Ovary (tissue), 7 donors: ENCODE measurements at regions not wholly inside any gene's neighbourhood (a gene's known extent, or its start where the extent isn't known, plus 50 kb on each side); places are given as distances from the start of the nearest gene placed in this dataset.

Experiments
- DNase-seq, 5 donors: peaks; one replicate each; pipeline ENCODE4 v3.0.0-alpha.2; 2019 to 2020
- H3K27ac ChIP-seq, 2 donors: fragments of 200-600 bp; one replicate each; pipeline versions ENCODE4 v1.5.1 to v1.8.0; 2019 to 2022
- H3K27me3 ChIP-seq: fragments of 200-600 bp; one replicate; pipeline ENCODE4 v1.8.0; 2022
- H3K36me3 ChIP-seq: fragments of 200-600 bp; sonication (generic); one replicate; pipeline ENCODE4 v1.5.1; 2019
- H3K4me1 ChIP-seq: one replicate; pipeline ENCODE4 v1.8.1; 2013; ENCODE audit warnings: mild to moderate bottlenecking, moderate library complexity; ENCODE audit not compliant: insufficient read depth
- H3K4me3 ChIP-seq: fragments of 200-600 bp; sonication (generic); one replicate; pipeline ENCODE4 v1.5.1; 2017
- H3K9me3 ChIP-seq, 2 donors: fragments of 200-600 bp in 1 of 2; sonication (generic) in 1 of 2; one replicate each; pipeline versions ENCODE4 v1.5.1 to v1.8.1; 2013 to 2019; ENCODE audit warnings: mild to moderate bottlenecking in 1 of 2, moderate library complexity in 1 of 2
- EP300 ChIP-seq: sonication (generic); formaldehyde crosslinking; IDR thresholded peaks from one replicate; pipeline ENCODE4 v1.6.1; 2017; ENCODE audit warnings: antibody characterized with exemption
- POLR2A ChIP-seq: fragments of 450-650 bp; IDR thresholded peaks from one replicate; pipeline ENCODE4 v1.6.1; 2017; ENCODE audit warnings: antibody characterized with exemption, mild to moderate bottlenecking, moderate library complexity
- WGBS, 3 donors: extraction: QIAGEN DNeasy Blood & Tissue Kit in 1 of 3; methylation state at CpG; one replicate each; pipeline versions ENCODE4 v1.1.5 to v1.1.7; 2013 to 2017; 5-methylcytosine and 5-hydroxymethylcytosine counted together
- intact Hi-C, 4 donors: fragments of 100-400 bp; cut with DNase I; formaldehyde crosslinking; loops; one replicate each; pipeline versions ENCODE4 v1.11.0 to v1.15.1; 2022 to 2023
- TF ChIP-seq, protein P1 (sequence below), 3 donors: fragments of 450-650 bp in 2 of 3; fragments of 200-600 bp in 1 of 3; IDR thresholded peaks; one replicate each; pipeline versions ENCODE4 v1.5.1 to v1.8.0; 2016 to 2022; ENCODE audit warnings: antibody characterized with exemption in 3 of 3, mild to moderate bottlenecking in 1 of 3
- donor health status: DM: no; HTN: no; CAD: no; lungs with moderate emphysema.
- donor health status: DM: no; HTN: no; CAD: no.
- donor health status: Bipolar disorder and iron deficiency.
- donor health status: DM: no; HTN: no; CAD: no.
- donor health status: DM: yes; HTN: yes; CAD: no.

DNA sequence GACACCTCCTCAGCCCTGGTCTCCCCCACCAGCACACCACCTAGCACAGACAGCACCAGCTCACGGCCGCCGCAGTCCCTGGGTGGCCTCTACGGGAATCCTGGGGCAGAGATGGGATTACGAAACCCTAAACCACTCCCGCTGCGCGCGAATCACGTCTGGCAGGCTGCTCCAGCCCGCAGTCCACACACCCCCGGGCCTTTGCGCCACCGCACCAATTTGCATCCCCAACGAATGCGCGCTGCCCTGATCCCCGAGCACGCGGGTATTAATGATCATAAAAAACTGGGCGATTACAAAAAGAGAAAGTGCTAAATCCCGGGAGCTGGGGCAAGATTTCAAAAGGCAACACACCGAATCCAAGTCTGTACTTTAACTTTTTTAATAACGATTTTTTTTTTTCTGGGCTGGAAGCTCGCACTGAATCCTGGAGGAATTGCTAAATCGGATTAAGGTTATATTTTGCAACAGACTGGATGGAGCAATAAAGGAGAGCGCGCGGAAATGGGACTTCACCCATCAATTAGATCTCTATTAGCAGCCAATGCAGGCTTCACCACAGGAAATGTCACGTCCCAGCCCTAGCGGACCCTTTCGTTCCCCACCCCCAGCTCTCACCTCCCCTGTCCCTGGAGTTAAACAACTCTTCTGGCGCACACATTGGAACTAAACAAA lies 69.8 kb upstream of the TMEM33 start:
- Histone ChIP-seq H3K4me3 (no peak overlapping the region), H3K27ac (no peak overlapping the region), H3K9me3 (peaks cover 0 to 12% of the 10 kb centered on the region in 2 donors), H3K27me3 (no peaks in the 10 kb centered on the region), H3K36me3 (no peaks in the 10 kb centered on the region), H3K4me1 (no peaks in the 10 kb centered on the region)
- DNase-seq = no peak
- whole genome bisulfite sequencing, 3 donors = 4 to 5% (median 5%) methylated on average over 33 of the region's 33 CpGs
- intact Hi-C loops = no loop called here
- TF ChIP-seq, protein P1, sequence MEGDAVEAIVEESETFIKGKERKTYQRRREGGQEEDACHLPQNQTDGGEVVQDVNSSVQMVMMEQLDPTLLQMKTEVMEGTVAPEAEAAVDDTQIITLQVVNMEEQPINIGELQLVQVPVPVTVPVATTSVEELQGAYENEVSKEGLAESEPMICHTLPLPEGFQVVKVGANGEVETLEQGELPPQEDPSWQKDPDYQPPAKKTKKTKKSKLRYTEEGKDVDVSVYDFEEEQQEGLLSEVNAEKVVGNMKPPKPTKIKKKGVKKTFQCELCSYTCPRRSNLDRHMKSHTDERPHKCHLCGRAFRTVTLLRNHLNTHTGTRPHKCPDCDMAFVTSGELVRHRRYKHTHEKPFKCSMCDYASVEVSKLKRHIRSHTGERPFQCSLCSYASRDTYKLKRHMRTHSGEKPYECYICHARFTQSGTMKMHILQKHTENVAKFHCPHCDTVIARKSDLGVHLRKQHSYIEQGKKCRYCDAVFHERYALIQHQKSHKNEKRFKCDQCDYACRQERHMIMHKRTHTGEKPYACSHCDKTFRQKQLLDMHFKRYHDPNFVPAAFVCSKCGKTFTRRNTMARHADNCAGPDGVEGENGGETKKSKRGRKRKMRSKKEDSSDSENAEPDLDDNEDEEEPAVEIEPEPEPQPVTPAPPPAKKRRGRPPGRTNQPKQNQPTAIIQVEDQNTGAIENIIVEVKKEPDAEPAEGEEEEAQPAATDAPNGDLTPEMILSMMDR (IDR thresholded peaks at IDR 0.05) = no peak
- no peak for TF ChIP-seq EP300
- TF ChIP-seq POLR2A = no peak

DNA sequence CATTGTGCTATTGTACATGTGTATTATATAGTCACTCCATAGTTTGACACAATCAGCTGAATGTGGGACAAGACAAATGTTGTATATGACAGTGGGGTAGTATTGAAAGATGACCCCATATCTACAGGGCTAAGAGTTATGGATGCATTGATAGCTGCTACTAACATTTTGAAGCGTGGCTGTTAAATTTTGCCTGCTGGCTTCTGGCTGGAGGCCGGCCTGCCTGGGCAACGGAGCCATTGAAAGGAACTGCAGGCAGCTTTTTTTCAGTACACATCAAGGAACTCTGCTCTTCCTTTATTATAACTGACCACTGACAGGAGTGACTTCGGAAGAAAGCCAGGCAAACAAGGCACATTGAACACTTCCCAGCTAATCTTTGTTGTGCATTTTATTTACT lies 76.1 kb upstream of the TMEM33 start:
- no peak for DNase-seq
- H3K4me3 ChIP-seq = no peak overlapping the region
- intact Hi-C loops = no loop called here
- no peaks in the 10 kb centered on the region for H3K4me1 ChIP-seq
- no peaks in the 10 kb centered on the region for H3K27me3 ChIP-seq
- TF ChIP-seq EP300 (no peak), POLR2A (no peak)
- TF ChIP-seq, protein P1 (IDR thresholded peaks at IDR 0.05) = no peak
- H3K9me3 ChIP-seq = peaks cover 0 to 1% of the 10 kb centered on the region in 2 donors
- H3K36me3 ChIP-seq = no peaks in the 10 kb centered on the region
- H3K27ac ChIP-seq = no peak overlapping the region
- WGBS, 3 donors = 38 to 50% (median 49%) methylated on average over 4 of the region's 4 CpGs

DNA sequence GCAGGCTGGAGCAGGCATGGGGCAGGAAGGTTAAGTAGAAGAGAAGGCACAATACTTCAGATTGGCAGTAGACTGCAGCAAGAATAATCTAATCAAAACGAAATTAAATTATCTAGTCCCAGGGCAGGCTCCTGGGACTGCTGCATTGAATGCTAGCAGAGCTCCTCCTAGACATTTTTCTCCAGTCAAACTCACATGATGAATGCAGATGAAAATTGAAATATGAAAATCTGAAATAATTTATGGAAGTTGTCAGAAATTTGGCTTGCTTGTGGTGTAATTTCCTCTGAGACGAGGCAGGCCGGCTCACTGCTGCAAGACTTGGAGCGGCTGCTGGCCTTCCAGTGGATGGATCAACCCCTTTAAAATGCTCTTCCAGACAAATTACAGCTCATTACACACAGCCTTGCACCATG lies 78.0 kb upstream of the TMEM33 start:
- TF ChIP-seq, protein P1 (IDR thresholded peaks at IDR 0.05) = no peak
- TF ChIP-seq POLR2A (no peak), EP300 (no peak)
- no peak overlapping the region for H3K27ac ChIP-seq
- intact Hi-C loops = no loop called here
- 48 to 55% (median 51%) methylated on average over 4 of the region's 4 CpGs for WGBS, 3 donors
- no peak for DNase-seq
- no peak overlapping the region for H3K4me3 ChIP-seq
- H3K4me1 ChIP-seq = no peaks in the 10 kb centered on the region
- H3K9me3 ChIP-seq = no peaks in the 10 kb centered on the region
- H3K27me3 ChIP-seq = no peaks in the 10 kb centered on the region
- H3K36me3 ChIP-seq = no peaks in the 10 kb centered on the region

DNA sequence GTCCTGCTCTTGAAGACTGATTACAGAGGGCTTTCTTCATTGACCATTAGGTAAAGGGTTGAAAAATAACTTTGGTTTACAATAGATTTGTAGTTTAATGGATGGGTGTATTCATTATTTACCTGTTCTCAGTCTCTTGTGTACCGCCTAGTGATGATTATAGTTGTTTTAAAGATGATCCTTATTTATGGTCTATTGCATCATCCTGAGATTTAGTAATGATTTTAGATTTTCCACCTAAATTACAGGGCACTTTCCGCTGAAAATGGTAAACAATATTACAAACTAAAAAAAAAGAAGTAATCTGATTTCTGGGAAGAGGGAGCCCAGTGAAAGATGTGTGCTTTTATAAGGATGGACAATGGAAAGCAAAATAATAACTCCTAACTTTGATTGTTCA lies 78.4 kb upstream of the TMEM33 start:
- intact Hi-C loops = no loop called here
- Histone ChIP-seq H3K4me1 (no peaks in the 10 kb centered on the region), H3K27ac (no peak overlapping the region), H3K4me3 (no peak overlapping the region), H3K36me3 (no peaks in the 10 kb centered on the region), H3K27me3 (no peaks in the 10 kb centered on the region), H3K9me3 (no peaks in the 10 kb centered on the region)
- DNase-seq = no peak
- WGBS, 3 donors = 86 to 92% (median 86%) methylated on average over 2 of the region's 2 CpGs
- no peak for TF ChIP-seq POLR2A
- TF ChIP-seq, protein P1 (IDR thresholded peaks at IDR 0.05) = no peak
- no peak for TF ChIP-seq EP300
